Testis (tissue), 2 donors: ENCODE measurements at regions not wholly inside any gene's neighbourhood (a gene's known extent, or its start where the extent isn't known, plus 50 kb on each side); places are given as distances from the start of the nearest gene placed in this dataset.

Experiments
- DNase-seq: peaks from one replicate; pipeline ENCODE4 v3.0.0-alpha.2; 2019
- H3K27ac ChIP-seq, 2 donors: fragments of 200-600 bp; sonication (generic); one replicate each; pipeline ENCODE4 v1.5.1; 2019
- H3K27me3 ChIP-seq: fragments of 200-600 bp; sonication (generic); one replicate; pipeline ENCODE4 v1.5.1; 2019
- H3K36me3 ChIP-seq: fragments of 200-600 bp; sonication (generic); one replicate; pipeline ENCODE4 v1.5.1; 2017; ENCODE audit warnings: low read depth; ENCODE audit errors: missing control alignments
- H3K4me1 ChIP-seq: fragments of 200-600 bp; sonication (generic); one replicate; pipeline ENCODE4 v1.5.1; 2019
- H3K4me3 ChIP-seq, 2 donors: fragments of 200-600 bp; sonication (generic); one replicate each; pipeline ENCODE4 v1.5.1; 2017 to 2019
- H3K9me3 ChIP-seq: fragments of 200-600 bp; sonication (generic); one replicate; pipeline ENCODE4 v1.5.1; 2017
- CTCF ChIP-seq, 3 experiments: fragments of 450-650 bp in 2 of 3; fragments of 200-600 bp in 1 of 3; sonication (generic) in 1 of 3; IDR thresholded peaks; one replicate each; pipeline ENCODE4 v1.5.1; 2016 to 2019; ENCODE audit warnings: antibody characterized with exemption in 3 of 3, mild to moderate bottlenecking in 2 of 3, moderate library complexity in 1 of 3
- POLR2A ChIP-seq: fragments of 450-650 bp; IDR thresholded peaks from one replicate; pipeline ENCODE4 v1.6.1; 2017; ENCODE audit warnings: antibody characterized with exemption, mild to moderate bottlenecking, moderate library complexity
- WGBS, 2 donors: methylation state at CpG; one replicate each; pipeline ENCODE4 v1.1.5; 2018; 5-methylcytosine and 5-hydroxymethylcytosine counted together
- intact Hi-C: fragments of 100-400 bp; cut with DNase I; formaldehyde crosslinking; loops from one replicate; pipeline ENCODE4 v1.15.1; 2023; ENCODE audit warnings: low total_unique reads

GRCh38 chr2:71277536-71278103 lies 50.7 kb upstream of the PAIP2B start:
- Histone ChIP-seq H3K4me3 (peak overlapping the region; percentile 11 to 61), H3K4me1 (peaks cover 7% of the 10 kb centered on the region), H3K27ac (peak overlapping the region in 1 of 2 donors; percentile 52), H3K9me3 (no peaks in the 10 kb centered on the region), H3K27me3 (no peaks in the 10 kb centered on the region), H3K36me3 (no peaks in the 10 kb centered on the region)
- intact Hi-C loops: no loop called here
- WGBS, 2 donors: 4 to 5% methylated on average over 18 of the region's 18 CpGs
- TF ChIP-seq CTCF (IDR thresholded peaks at IDR 0.05) (no peak), POLR2A (no peak)
- peak; percentile 41 for DNase-seq

GRCh38 chr2:71277147-71277475 lies 50.2 kb upstream of the PAIP2B start:
- Histone ChIP-seq H3K36me3 (no peaks in the 10 kb centered on the region), H3K4me3 (peak overlapping the region; percentile 61 to 74), H3K9me3 (no peaks in the 10 kb centered on the region), H3K4me1 (peaks cover 7% of the 10 kb centered on the region), H3K27ac (peak overlapping the region in 1 of 2 donors; percentile 52), H3K27me3 (no peaks in the 10 kb centered on the region)
- DNase-seq: no peak
- intact Hi-C loops: no loop called here
- TF ChIP-seq CTCF (IDR thresholded peaks at IDR 0.05): no peak
- no peak for TF ChIP-seq POLR2A
- WGBS, 2 donors: 4 to 6% methylated on average over 5 of the region's 5 CpGs

GRCh38 chr2:71276311-71277146 lies 49.6 kb upstream of the PAIP2B start:
- H3K27me3 ChIP-seq: no peaks in the 10 kb centered on the region
- peak overlapping the region; percentile 61 to 74 for H3K4me3 ChIP-seq
- H3K27ac ChIP-seq: peak overlapping the region in 1 of 2 donors; percentile 52
- peaks cover 7% of the 10 kb centered on the region for H3K4me1 ChIP-seq
- intact Hi-C loops: no loop called here
- H3K36me3 ChIP-seq: no peaks in the 10 kb centered on the region
- no peaks in the 10 kb centered on the region for H3K9me3 ChIP-seq
- WGBS, 2 donors: 2 to 3% methylated on average over 30 to 75 of the region's 93 CpGs
- no peak for TF ChIP-seq POLR2A
- no peak for TF ChIP-seq CTCF (IDR thresholded peaks at IDR 0.05)
- DNase-seq: peak; percentile 92
